ENCODE measurements at regions not wholly inside any gene's neighbourhood (a gene's known extent, or its start where the extent isn't known, plus 50 kb on each side); places are given as distances from the start of the nearest gene placed in this dataset.

GRCh38 chr3:34008191-34008590 is 209.8 kb downstream of the PDCD6IP start (continued):
- TF ChIP-seq RBBP5 (conservative IDR thresholded peaks at IDR 0.05) (no peak), ZNF687 (IDR thresholded peaks at IDR 0.05) (no peak), ATF2 (IDR thresholded peaks at IDR 0.05; ENCODE audit: low read length) (no peak), TCF12 (IDR thresholded peaks at IDR 0.05; ENCODE audit: low read depth, low read length) (no peak), IRF5 (IDR thresholded peaks at IDR 0.05; ENCODE audit: borderline replicate concordance) (no peak), CHD4 (IDR thresholded peaks at IDR 0.05) (no peak)
